Stimulated activated naive B cell treated with anti-CD40 and anti-IgM and Interleukin-4, amounts not matched to agents 10 μg/mL and 1 μg/mL and 100 μg/mL, for 72 hours (primary cell): ENCODE measurements at regions not wholly inside any gene's neighbourhood (a gene's known extent, or its start where the extent isn't known, plus 50 kb on each side); places are given as distances from the start of the nearest gene placed in this dataset.

ENCODE experiments used
- ATAC-seq, 2 donors: fragments of 150-1000 bp; cut with Tn5 transposase; replicated peaks; 2 replicates each; pipeline ENCODE4 v1.10.0; 2021; ENCODE audit warnings: moderate library complexity in 1 of 2
- DNase-seq: peaks from one replicate; pipeline ENCODE4 v3.0.0; 2021
- H3K27ac Mint-ChIP-seq: one replicate; pipeline ENCODE4 v1.8.0; 2022; ENCODE audit warnings: mild to moderate bottlenecking, mixed read lengths
- H3K27me3 Mint-ChIP-seq, 2 donors: one replicate each; pipeline ENCODE4 v1.8.0; 2022; ENCODE audit warnings: mixed read lengths in 2 of 2
- H3K36me3 Mint-ChIP-seq, 2 donors: one replicate each; pipeline ENCODE4 v1.8.0; 2022; ENCODE audit warnings: mixed read lengths in 2 of 2, mild to moderate bottlenecking in 1 of 2
- H3K4me1 Mint-ChIP-seq, 2 donors: one replicate each; pipeline ENCODE4 v1.8.0; 2022; ENCODE audit warnings: mixed read lengths in 2 of 2, mild to moderate bottlenecking in 1 of 2
- H3K4me3 Mint-ChIP-seq, 2 donors: one replicate each; pipeline ENCODE4 v1.8.0; 2022; ENCODE audit warnings: mild to moderate bottlenecking in 2 of 2, mixed read lengths in 2 of 2, moderate library complexity in 1 of 2
- H3K9me3 Mint-ChIP-seq, 2 donors: one replicate each; pipeline ENCODE4 v1.8.0; 2022; ENCODE audit warnings: mixed read lengths in 2 of 2, mild to moderate bottlenecking in 1 of 2

- no peak for ATAC-seq
- Mint-ChIP-seq H3K4me3 (no peak overlapping the region), H3K27ac (no peak overlapping the region), H3K9me3 (peaks cover 0 to 2% of the 10 kb centered on the region in 2 donors), H3K36me3 (no peaks in the 10 kb centered on the region), H3K27me3 (peaks cover 2 to 7% of the 10 kb centered on the region in 2 donors), H3K4me1 (peaks cover 17 to 28% of the 10 kb centered on the region in 2 donors)
- DNase-seq, result no peak
Measured at GRCh38 chr3:41115069-41115468, 84.2 kb upstream of the CTNNB1 start.

GRCh38 chr3:41116851-41117250 lies 82.5 kb upstream of the CTNNB1 start:
- H3K9me3 Mint-ChIP-seq, result peaks cover 0 to 2% of the 10 kb centered on the region in 2 donors
- H3K4me3 Mint-ChIP-seq, result peak overlapping the region; percentile 2 to 65
- no peak for ATAC-seq
- DNase-seq, result no peak
- peaks cover 13 to 21% of the 10 kb centered on the region in 2 donors for H3K4me1 Mint-ChIP-seq
- H3K27ac Mint-ChIP-seq, result peak overlapping the region; percentile 82
- H3K36me3 Mint-ChIP-seq, result no peaks in the 10 kb centered on the region
- H3K27me3 Mint-ChIP-seq, result peaks cover 6 to 16% of the 10 kb centered on the region in 2 donors

- H3K4me1 Mint-ChIP-seq, result peaks cover 13 to 21% of the 10 kb centered on the region in 2 donors
- peak overlapping the region; percentile 40 to 65 for H3K4me3 Mint-ChIP-seq
- ATAC-seq (peak; percentile 95 to 96), DNase-seq (peak; percentile 85)
- no peaks in the 10 kb centered on the region for H3K36me3 Mint-ChIP-seq
- peaks cover 6 to 16% of the 10 kb centered on the region in 2 donors for H3K27me3 Mint-ChIP-seq
- H3K9me3 Mint-ChIP-seq, result peaks cover 0 to 2% of the 10 kb centered on the region in 2 donors
- H3K27ac Mint-ChIP-seq, result peak overlapping the region; percentile 82
Measured at GRCh38 chr3:41117398-41117870, 81.9 kb upstream of the CTNNB1 start.

GRCh38 chr3:41118461-41119390 lies 80.6 kb upstream of the CTNNB1 start:
- no peak for DNase-seq
- Mint-ChIP-seq H3K27ac (no peak overlapping the region), H3K36me3 (no peaks in the 10 kb centered on the region), H3K4me1 (peaks cover 13 to 21% of the 10 kb centered on the region in 2 donors), H3K9me3 (peaks cover 0 to 2% of the 10 kb centered on the region in 2 donors), H3K27me3 (peaks cover 6 to 16% of the 10 kb centered on the region in 2 donors), H3K4me3 (no peak overlapping the region)
- no peak for ATAC-seq

GRCh38 chr3:41120460-41120859 lies 78.8 kb upstream of the CTNNB1 start:
- peaks cover 6 to 16% of the 10 kb centered on the region in 2 donors for H3K27me3 Mint-ChIP-seq
- peaks cover 0 to 3% of the 10 kb centered on the region in 2 donors for H3K36me3 Mint-ChIP-seq
- no peak for DNase-seq
- H3K4me1 Mint-ChIP-seq, result peaks cover 13 to 27% of the 10 kb centered on the region in 2 donors
- H3K4me3 Mint-ChIP-seq, result no peak overlapping the region
- no peak overlapping the region for H3K27ac Mint-ChIP-seq
- H3K9me3 Mint-ChIP-seq, result peaks cover 4% of the 10 kb centered on the region in 2 donors
- ATAC-seq, result no peak

- H3K27me3 Mint-ChIP-seq, result peaks cover 8 to 26% of the 10 kb centered on the region in 2 donors
- no peak for DNase-seq
- H3K9me3 Mint-ChIP-seq, result peaks cover 18 to 25% of the 10 kb centered on the region in 2 donors
Measured at GRCh38 chr3:41125258-41125657, 74.0 kb upstream of the CTNNB1 start.

GRCh38 chr3:41126472-41126871 lies 72.8 kb upstream of the CTNNB1 start:
- Mint-ChIP-seq H3K4me1 (peaks cover 0 to 5% of the 10 kb centered on the region in 2 donors), H3K4me3 (no peak overlapping the region), H3K36me3 (peaks cover 3 to 6% of the 10 kb centered on the region in 2 donors), H3K9me3 (peaks cover 18 to 25% of the 10 kb centered on the region in 2 donors), H3K27me3 (peaks cover 6 to 21% of the 10 kb centered on the region in 2 donors), H3K27ac (no peak overlapping the region)
- no peak for ATAC-seq
- DNase-seq, result no peak

More at GRCh38 chr3:41125258-41125657, 74.0 kb upstream of the CTNNB1 start:
- H3K36me3 Mint-ChIP-seq, result peaks cover 3 to 6% of the 10 kb centered on the region in 2 donors
- H3K4me3 Mint-ChIP-seq, result no peak overlapping the region
- ATAC-seq, result peak; percentile 16 to 39
- H3K4me1 Mint-ChIP-seq, result peaks cover 0 to 5% of the 10 kb centered on the region in 2 donors
- no peak overlapping the region for H3K27ac Mint-ChIP-seq

GRCh38 chr3:41126961-41127360 lies 72.3 kb upstream of the CTNNB1 start:
- Mint-ChIP-seq H3K36me3 (peaks cover 3 to 6% of the 10 kb centered on the region in 2 donors), H3K9me3 (peaks cover 18 to 25% of the 10 kb centered on the region in 2 donors), H3K27me3 (peaks cover 6 to 18% of the 10 kb centered on the region in 2 donors), H3K27ac (no peak overlapping the region), H3K4me1 (peaks cover 0 to 5% of the 10 kb centered on the region in 2 donors), H3K4me3 (no peak overlapping the region)
- DNase-seq (no peak), ATAC-seq (no peak)

GRCh38 chr3:41127414-41127813 lies 71.9 kb upstream of the CTNNB1 start:
- ATAC-seq (no peak), DNase-seq (no peak)
- Mint-ChIP-seq H3K4me1 (peaks cover 0 to 5% of the 10 kb centered on the region in 2 donors), H3K27me3 (peaks cover 6 to 18% of the 10 kb centered on the region in 2 donors), H3K4me3 (no peak overlapping the region), H3K27ac (no peak overlapping the region), H3K36me3 (peaks cover 3 to 6% of the 10 kb centered on the region in 2 donors), H3K9me3 (peaks cover 18 to 25% of the 10 kb centered on the region in 2 donors)

GRCh38 chr3:41129731-41130130 lies 69.6 kb upstream of the CTNNB1 start:
- H3K36me3 Mint-ChIP-seq, result peaks cover 3 to 6% of the 10 kb centered on the region in 2 donors
- H3K4me1 Mint-ChIP-seq, result peaks cover 0 to 5% of the 10 kb centered on the region in 2 donors
- no peak overlapping the region for H3K4me3 Mint-ChIP-seq
- ATAC-seq (no peak), DNase-seq (no peak)
- peaks cover 18 to 25% of the 10 kb centered on the region in 2 donors for H3K9me3 Mint-ChIP-seq
- H3K27ac Mint-ChIP-seq, result no peak overlapping the region
- peaks cover 6 to 18% of the 10 kb centered on the region in 2 donors for H3K27me3 Mint-ChIP-seq

GRCh38 chr3:41131224-41131623 lies 68.1 kb upstream of the CTNNB1 start:
- H3K9me3 Mint-ChIP-seq, result peaks cover 11 to 15% of the 10 kb centered on the region in 2 donors
- peaks cover 0 to 3% of the 10 kb centered on the region in 2 donors for H3K4me1 Mint-ChIP-seq
- DNase-seq (no peak), ATAC-seq (no peak)
- no peak overlapping the region for H3K4me3 Mint-ChIP-seq
- H3K27me3 Mint-ChIP-seq, result peaks cover 0 to 12% of the 10 kb centered on the region in 2 donors
- H3K27ac Mint-ChIP-seq, result no peak overlapping the region
- H3K36me3 Mint-ChIP-seq, result peaks cover 3% of the 10 kb centered on the region in 2 donors

GRCh38 chr3:41137686-41138111 lies 61.6 kb upstream of the CTNNB1 start:
- Mint-ChIP-seq H3K27me3 (peaks cover 4% of the 10 kb centered on the region in 2 donors), H3K36me3 (no peaks in the 10 kb centered on the region), H3K4me3 (no peak overlapping the region), H3K27ac (peak overlapping the region; percentile 9), H3K9me3 (no peaks in the 10 kb centered on the region), H3K4me1 (peaks cover 10 to 13% of the 10 kb centered on the region in 2 donors)
- ATAC-seq, result peak; percentile 52 to 67
- peak; percentile 5 for DNase-seq

GRCh38 chr3:41138146-41138545 lies 61.2 kb upstream of the CTNNB1 start:
- ATAC-seq (peak; percentile 23 to 27), DNase-seq (no peak)
- peaks cover 4% of the 10 kb centered on the region in 2 donors for H3K27me3 Mint-ChIP-seq
- no peak overlapping the region for H3K27ac Mint-ChIP-seq
- peaks cover 10 to 13% of the 10 kb centered on the region in 2 donors for H3K4me1 Mint-ChIP-seq
- no peak overlapping the region for H3K4me3 Mint-ChIP-seq
- H3K9me3 Mint-ChIP-seq, result no peaks in the 10 kb centered on the region
- no peaks in the 10 kb centered on the region for H3K36me3 Mint-ChIP-seq

GRCh38 chr3:41138601-41139000 lies 60.7 kb upstream of the CTNNB1 start:
- DNase-seq, result no peak
- H3K27me3 Mint-ChIP-seq, result peaks cover 4% of the 10 kb centered on the region in 2 donors
- no peaks in the 10 kb centered on the region for H3K36me3 Mint-ChIP-seq
- H3K4me3 Mint-ChIP-seq, result no peak overlapping the region
- H3K4me1 Mint-ChIP-seq, result peaks cover 10 to 13% of the 10 kb centered on the region in 2 donors
- no peaks in the 10 kb centered on the region for H3K9me3 Mint-ChIP-seq
- no peak for ATAC-seq
- H3K27ac Mint-ChIP-seq, result no peak overlapping the region
